Activated naive CD8-positive, alpha-beta T cell treated with anti-CD3 and anti-CD28 coated beads for 36 hours (primary cell): ENCODE measurements at regions not wholly inside any gene's neighbourhood (a gene's known extent, or its start where the extent isn't known, plus 50 kb on each side); places are given as distances from the start of the nearest gene placed in this dataset.

Source experiments
- DNase-seq: peaks from one replicate; pipeline ENCODE4 v3.0.0; 2021
- H3K27ac Mint-ChIP-seq: one replicate; pipeline ENCODE4 v1.8.0; 2022; ENCODE audit warnings: mild to moderate bottlenecking, moderate library complexity, mixed read lengths
- H3K27me3 Mint-ChIP-seq: one replicate; pipeline ENCODE4 v1.8.0; 2022; ENCODE audit warnings: mild to moderate bottlenecking, mixed read lengths
- H3K36me3 Mint-ChIP-seq: one replicate; pipeline ENCODE4 v1.8.0; 2021; ENCODE audit warnings: mild to moderate bottlenecking, mixed read lengths
- H3K4me1 Mint-ChIP-seq: one replicate; pipeline ENCODE4 v1.8.0; 2021; ENCODE audit warnings: mixed read lengths
- H3K4me3 Mint-ChIP-seq: one replicate; pipeline ENCODE4 v1.8.0; 2022; ENCODE audit warnings: mild to moderate bottlenecking, moderate library complexity, mixed read lengths
- H3K9me3 Mint-ChIP-seq: one replicate; pipeline ENCODE4 v1.8.0; 2022; ENCODE audit warnings: mixed read lengths

- no peaks in the 10 kb centered on the region for H3K9me3 Mint-ChIP-seq
- H3K4me1 Mint-ChIP-seq = no peaks in the 10 kb centered on the region
- H3K4me3 Mint-ChIP-seq = no peak overlapping the region
- H3K27me3 Mint-ChIP-seq = peaks cover 9% of the 10 kb centered on the region
- H3K36me3 Mint-ChIP-seq = no peaks in the 10 kb centered on the region
- H3K27ac Mint-ChIP-seq = no peak overlapping the region
- no peak for DNase-seq
Observed at GRCh38 chr18:2410688-2411087, 160.6 kb downstream of the METTL4 start.

DNA sequence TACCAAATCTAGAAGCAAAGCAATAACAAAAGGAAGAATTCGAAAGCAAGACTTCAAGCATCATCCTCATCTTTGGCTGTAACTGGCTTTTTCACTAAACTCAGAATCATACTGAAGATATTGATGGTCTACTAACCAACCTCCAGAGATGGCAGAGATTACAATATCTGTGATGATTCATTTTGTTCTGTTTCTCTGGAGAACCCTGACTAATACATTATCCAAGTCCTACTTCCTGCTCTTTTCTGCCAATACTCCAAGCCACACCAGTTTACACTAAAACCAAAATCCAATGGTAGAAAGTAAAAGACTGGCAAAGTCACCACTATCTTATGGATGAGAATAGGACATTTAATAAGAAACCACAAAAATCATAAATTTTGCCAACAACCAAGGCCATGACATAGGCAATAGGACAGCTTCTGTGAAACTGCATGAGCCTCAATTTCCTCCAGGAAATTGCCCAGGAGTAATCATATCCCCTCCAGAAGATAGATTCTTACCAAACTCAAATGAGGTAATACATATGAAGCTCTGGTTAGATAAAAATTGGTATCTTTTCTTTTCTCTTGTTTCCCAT is 159.8 kb downstream of the METTL4 start:
- Mint-ChIP-seq H3K27ac (no peak overlapping the region), H3K27me3 (peaks cover 9% of the 10 kb centered on the region), H3K36me3 (no peaks in the 10 kb centered on the region), H3K4me3 (no peak overlapping the region), H3K4me1 (no peaks in the 10 kb centered on the region), H3K9me3 (no peaks in the 10 kb centered on the region)
- no peak for DNase-seq

DNA sequence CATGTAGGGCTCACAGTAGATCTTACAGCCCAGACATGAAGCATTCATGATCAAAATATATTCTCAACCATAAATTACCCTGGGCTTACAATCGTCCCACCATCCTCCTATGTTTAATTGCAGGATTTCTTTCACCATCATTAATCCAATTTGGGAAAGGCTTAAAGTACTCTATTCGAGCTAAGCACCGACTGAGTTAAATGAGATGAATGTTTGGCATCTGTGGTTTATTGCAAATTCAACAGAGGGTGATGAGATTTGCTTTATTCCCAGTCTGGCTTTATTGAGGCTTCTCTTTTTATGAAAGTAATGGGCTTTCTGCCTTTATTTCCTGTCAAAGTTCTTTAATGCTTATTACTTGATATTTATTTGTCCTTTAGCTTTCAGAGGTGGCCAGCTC is 159.0 kb downstream of the METTL4 start:
- Mint-ChIP-seq H3K4me1 (no peaks in the 10 kb centered on the region), H3K36me3 (no peaks in the 10 kb centered on the region), H3K9me3 (no peaks in the 10 kb centered on the region), H3K27me3 (peaks cover 9% of the 10 kb centered on the region), H3K4me3 (no peak overlapping the region), H3K27ac (no peak overlapping the region)
- no peak for DNase-seq

DNA sequence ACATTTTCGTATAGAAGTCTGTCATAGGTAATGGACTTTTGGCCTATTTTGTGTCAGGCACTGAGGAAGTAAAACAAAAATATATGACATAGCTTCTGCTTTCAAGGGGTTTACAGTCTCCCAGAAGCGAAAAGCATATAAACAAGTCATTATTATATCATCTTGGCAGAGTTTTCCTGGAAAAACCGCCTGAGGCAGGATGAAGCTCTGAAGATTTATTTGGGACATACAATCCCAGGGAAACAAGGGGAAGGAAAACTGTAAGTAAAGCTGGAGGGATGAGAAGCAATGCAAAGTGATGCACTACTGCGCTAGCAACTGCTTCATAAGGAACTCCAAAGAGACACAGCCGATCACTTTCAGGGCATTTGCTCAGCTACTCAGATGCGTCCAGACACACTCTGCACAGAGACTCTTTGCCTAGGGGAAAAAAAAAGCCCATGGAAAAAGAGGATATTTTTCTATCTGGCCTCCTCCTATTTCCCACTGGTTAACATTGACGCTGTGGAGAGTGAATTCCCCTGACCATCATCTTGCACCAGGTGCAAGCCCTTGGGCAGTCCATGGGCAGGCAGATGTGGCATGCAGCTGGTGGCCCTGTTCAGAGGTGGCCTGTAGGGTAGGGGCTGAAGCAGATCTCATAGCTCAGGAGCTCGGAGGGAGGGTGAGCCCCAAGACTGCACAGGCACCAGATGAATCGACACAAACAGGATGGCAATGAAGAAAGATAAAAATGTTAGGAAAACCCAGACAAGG is 158.1 kb downstream of the METTL4 start:
- Mint-ChIP-seq H3K4me3 (no peak overlapping the region), H3K27ac (no peak overlapping the region), H3K27me3 (peaks cover 9% of the 10 kb centered on the region), H3K9me3 (no peaks in the 10 kb centered on the region), H3K4me1 (no peaks in the 10 kb centered on the region), H3K36me3 (no peaks in the 10 kb centered on the region)
- no peak for DNase-seq

DNA sequence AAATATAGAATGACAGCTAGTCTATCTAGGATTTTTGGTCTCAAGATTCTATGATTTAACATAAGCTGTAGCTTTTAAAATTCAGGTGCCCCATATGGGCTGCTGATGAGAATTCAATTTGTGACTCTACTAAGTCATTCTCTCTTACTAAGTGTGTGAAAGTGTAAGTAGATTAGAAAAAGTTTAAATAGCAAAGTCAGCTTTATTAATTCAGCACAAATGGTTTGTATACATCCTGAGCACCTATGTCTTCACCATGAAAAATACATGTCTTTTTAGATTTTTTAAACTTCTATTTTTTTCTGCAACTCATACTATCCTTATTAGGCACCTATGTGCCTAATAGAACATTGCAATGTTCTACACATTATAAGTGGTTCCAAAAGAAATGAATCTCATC is 157.1 kb downstream of the METTL4 start:
- H3K27me3 Mint-ChIP-seq = no peaks in the 10 kb centered on the region
- H3K4me1 Mint-ChIP-seq = no peaks in the 10 kb centered on the region
- no peak overlapping the region for H3K27ac Mint-ChIP-seq
- no peak for DNase-seq
- H3K4me3 Mint-ChIP-seq = no peak overlapping the region
- H3K36me3 Mint-ChIP-seq = no peaks in the 10 kb centered on the region
- H3K9me3 Mint-ChIP-seq = no peaks in the 10 kb centered on the region

DNA sequence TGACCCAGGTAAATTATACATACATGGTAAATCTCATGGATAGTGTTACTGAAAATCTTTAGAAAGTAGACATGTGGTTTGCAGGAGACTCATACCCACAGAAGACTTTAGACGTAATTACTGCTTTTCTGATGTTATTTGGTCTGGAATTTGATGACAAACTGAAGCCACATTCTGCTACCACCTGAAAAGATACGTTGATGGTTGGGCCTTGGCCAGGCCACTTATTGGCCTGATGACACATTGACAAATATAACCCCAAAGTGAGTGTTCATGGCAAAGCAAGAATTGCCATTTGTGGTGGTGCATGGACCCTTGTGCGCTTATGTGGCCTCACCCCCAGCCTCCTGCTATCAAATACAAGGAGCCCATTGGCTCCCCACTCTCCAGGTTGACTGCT is 155.6 kb downstream of the METTL4 start:
- no peaks in the 10 kb centered on the region for H3K27me3 Mint-ChIP-seq
- DNase-seq = no peak
- no peaks in the 10 kb centered on the region for H3K36me3 Mint-ChIP-seq
- no peaks in the 10 kb centered on the region for H3K4me1 Mint-ChIP-seq
- no peaks in the 10 kb centered on the region for H3K9me3 Mint-ChIP-seq
- no peak overlapping the region for H3K4me3 Mint-ChIP-seq
- H3K27ac Mint-ChIP-seq = no peak overlapping the region

GRCh38 chr18:2417861-2418610 is 153.3 kb downstream of the METTL4 start:
- no peak for DNase-seq
- no peaks in the 10 kb centered on the region for H3K4me1 Mint-ChIP-seq
- H3K27ac Mint-ChIP-seq = no peak overlapping the region
- no peak overlapping the region for H3K4me3 Mint-ChIP-seq
- no peaks in the 10 kb centered on the region for H3K9me3 Mint-ChIP-seq
- no peaks in the 10 kb centered on the region for H3K36me3 Mint-ChIP-seq
- no peaks in the 10 kb centered on the region for H3K27me3 Mint-ChIP-seq

GRCh38 chr18:2420367-2420766 is 150.9 kb downstream of the METTL4 start:
- no peaks in the 10 kb centered on the region for H3K27me3 Mint-ChIP-seq
- H3K4me3 Mint-ChIP-seq = no peak overlapping the region
- no peaks in the 10 kb centered on the region for H3K36me3 Mint-ChIP-seq
- no peaks in the 10 kb centered on the region for H3K9me3 Mint-ChIP-seq
- DNase-seq = no peak
- no peaks in the 10 kb centered on the region for H3K4me1 Mint-ChIP-seq
- no peak overlapping the region for H3K27ac Mint-ChIP-seq

- H3K27ac Mint-ChIP-seq = no peak overlapping the region
Observed at GRCh38 chr18:2423761-2424160, 147.5 kb downstream of the METTL4 start.

GRCh38 chr18:2424420-2424819 is 146.9 kb downstream of the METTL4 start:
- H3K36me3 Mint-ChIP-seq = no peaks in the 10 kb centered on the region
- no peak overlapping the region for H3K27ac Mint-ChIP-seq
- H3K9me3 Mint-ChIP-seq = peaks cover 1% of the 10 kb centered on the region
- no peak for DNase-seq
- H3K27me3 Mint-ChIP-seq = no peaks in the 10 kb centered on the region
- H3K4me3 Mint-ChIP-seq = no peak overlapping the region
- H3K4me1 Mint-ChIP-seq = no peaks in the 10 kb centered on the region

More at GRCh38 chr18:2423761-2424160, 147.5 kb downstream of the METTL4 start:
- Mint-ChIP-seq H3K4me3 (no peak overlapping the region), H3K36me3 (no peaks in the 10 kb centered on the region), H3K4me1 (no peaks in the 10 kb centered on the region), H3K27me3 (no peaks in the 10 kb centered on the region), H3K9me3 (peaks cover 1% of the 10 kb centered on the region)
- DNase-seq = no peak

DNA sequence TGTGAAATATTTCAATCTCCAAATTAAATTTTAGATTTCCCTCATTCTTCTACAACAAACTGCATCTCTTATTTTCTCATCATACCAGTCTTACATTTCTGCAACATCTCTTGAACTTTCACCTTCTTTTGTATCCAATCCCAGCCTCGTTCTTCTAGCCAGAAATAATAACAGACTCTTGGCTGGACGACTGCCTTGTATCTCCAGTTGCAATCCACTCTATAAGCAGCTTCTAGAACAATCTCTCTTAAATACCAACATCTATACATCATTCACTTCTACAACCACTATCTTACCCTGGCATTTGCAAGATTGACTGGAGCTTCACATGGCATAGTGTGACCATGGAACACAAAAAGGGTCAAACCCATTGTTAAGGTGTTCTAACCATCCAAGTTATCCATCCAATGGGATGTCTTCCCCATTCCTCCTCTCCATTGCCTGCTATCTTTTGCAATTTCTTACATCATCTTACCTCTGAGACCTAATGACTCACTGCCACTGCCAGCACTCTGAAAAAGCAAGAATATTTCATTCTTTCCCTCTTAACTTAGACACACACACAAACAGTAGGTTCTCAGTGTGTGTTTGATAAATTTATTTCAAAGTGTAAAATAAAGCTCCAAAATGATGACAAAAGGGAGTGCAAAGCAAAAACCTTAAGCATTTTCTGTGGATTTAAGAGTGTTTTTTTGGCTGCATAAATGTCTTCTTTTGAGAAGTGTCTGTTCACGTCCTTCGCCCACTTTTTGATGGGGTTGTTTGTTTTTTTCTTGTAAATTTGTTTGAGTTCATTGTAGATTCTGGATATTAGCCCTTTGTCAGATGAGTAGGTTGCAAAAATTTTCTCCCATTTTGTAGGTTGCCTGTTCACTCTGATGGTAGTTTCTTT is 145.6 kb downstream of the METTL4 start:
- no peak overlapping the region for H3K4me3 Mint-ChIP-seq
- H3K36me3 Mint-ChIP-seq = peaks cover 3% of the 10 kb centered on the region
- H3K4me1 Mint-ChIP-seq = no peaks in the 10 kb centered on the region
- H3K27ac Mint-ChIP-seq = no peak overlapping the region
- DNase-seq = no peak
- no peaks in the 10 kb centered on the region for H3K27me3 Mint-ChIP-seq
- H3K9me3 Mint-ChIP-seq = peaks cover 6% of the 10 kb centered on the region

- no peak overlapping the region for H3K27ac Mint-ChIP-seq
- H3K4me3 Mint-ChIP-seq = no peak overlapping the region
- H3K27me3 Mint-ChIP-seq = no peaks in the 10 kb centered on the region
- no peaks in the 10 kb centered on the region for H3K4me1 Mint-ChIP-seq
- H3K9me3 Mint-ChIP-seq = peaks cover 6% of the 10 kb centered on the region
- H3K36me3 Mint-ChIP-seq = peaks cover 3% of the 10 kb centered on the region
- no peak for DNase-seq
Observed at GRCh38 chr18:2430191-2430590, 141.1 kb downstream of the METTL4 start.

GRCh38 chr18:2431806-2432205 is 139.5 kb downstream of the METTL4 start:
- Mint-ChIP-seq H3K27ac (no peak overlapping the region), H3K4me1 (no peaks in the 10 kb centered on the region), H3K27me3 (no peaks in the 10 kb centered on the region), H3K36me3 (peaks cover 3% of the 10 kb centered on the region), H3K9me3 (peaks cover 4% of the 10 kb centered on the region), H3K4me3 (no peak overlapping the region)
- no peak for DNase-seq

DNA sequence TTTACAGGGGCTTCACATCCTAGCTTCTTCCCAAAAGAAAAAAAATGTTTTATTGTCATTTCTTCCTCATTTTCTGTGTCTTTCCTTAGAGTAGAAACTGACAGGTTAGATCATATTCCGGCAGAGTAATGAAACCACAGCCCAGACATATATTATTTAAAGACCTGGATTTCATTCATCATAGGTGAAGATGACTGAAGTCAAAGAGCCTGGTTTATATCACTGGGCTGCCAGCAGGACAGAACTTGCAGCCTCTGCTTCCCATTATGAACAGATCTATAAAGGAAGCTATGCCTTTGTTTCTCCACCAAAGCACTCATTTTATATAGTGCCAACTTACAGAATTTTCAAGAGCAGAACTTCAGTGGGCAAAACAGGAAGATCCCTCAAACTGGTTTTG is 137.9 kb downstream of the METTL4 start:
- no peak overlapping the region for H3K27ac Mint-ChIP-seq
- no peaks in the 10 kb centered on the region for H3K4me1 Mint-ChIP-seq
- H3K27me3 Mint-ChIP-seq = no peaks in the 10 kb centered on the region
- no peak overlapping the region for H3K4me3 Mint-ChIP-seq
- peaks cover 3% of the 10 kb centered on the region for H3K36me3 Mint-ChIP-seq
- no peak for DNase-seq
- H3K9me3 Mint-ChIP-seq = peaks cover 4% of the 10 kb centered on the region

- H3K36me3 Mint-ChIP-seq = no peaks in the 10 kb centered on the region
- no peaks in the 10 kb centered on the region for H3K9me3 Mint-ChIP-seq
- no peaks in the 10 kb centered on the region for H3K27me3 Mint-ChIP-seq
- H3K4me3 Mint-ChIP-seq = no peak overlapping the region
- peaks cover 2% of the 10 kb centered on the region for H3K4me1 Mint-ChIP-seq
- no peak for DNase-seq
- no peak overlapping the region for H3K27ac Mint-ChIP-seq
Observed at GRCh38 chr18:2441544-2441943, 129.8 kb downstream of the METTL4 start.
